ENCODE measurements at regions not wholly inside any gene's neighbourhood (a gene's known extent, or its start where the extent isn't known, plus 50 kb on each side); places are given as distances from the start of the nearest gene placed in this dataset.

DNA sequence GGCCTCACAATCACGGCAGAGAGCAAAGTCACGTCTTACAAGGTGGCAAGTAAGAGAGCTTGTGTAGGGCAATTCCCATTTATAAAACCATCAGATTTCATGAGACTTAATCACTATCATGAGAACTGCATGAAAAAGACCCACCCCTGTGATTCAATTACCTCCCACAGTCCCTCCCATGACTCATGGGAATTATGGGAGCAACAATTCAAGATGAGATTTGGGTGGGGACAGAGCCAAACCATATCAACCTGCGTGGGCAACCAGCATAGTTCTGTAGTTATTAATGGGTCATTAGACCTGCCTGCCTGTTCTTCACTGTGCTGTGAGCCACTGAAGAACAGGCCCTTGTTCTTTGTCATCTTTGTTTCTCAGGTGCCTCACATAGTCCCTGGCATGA lies 593.7 kb upstream of the BOD1L1 start:
- ATAC-seq (no peak), DNase-seq (no peak)
- Histone ChIP-seq H3K27me3 (ENCODE audit: low read depth) (no peaks in the 10 kb centered on the region), H3K4me1 (no peaks in the 10 kb centered on the region), H3K9me3 (no peaks in the 10 kb centered on the region), H3K36me3 (no peaks in the 10 kb centered on the region), H3K4me3 (no peak overlapping the region), H3K27ac (no peak overlapping the region)
- TF ChIP-seq, protein P1, sequence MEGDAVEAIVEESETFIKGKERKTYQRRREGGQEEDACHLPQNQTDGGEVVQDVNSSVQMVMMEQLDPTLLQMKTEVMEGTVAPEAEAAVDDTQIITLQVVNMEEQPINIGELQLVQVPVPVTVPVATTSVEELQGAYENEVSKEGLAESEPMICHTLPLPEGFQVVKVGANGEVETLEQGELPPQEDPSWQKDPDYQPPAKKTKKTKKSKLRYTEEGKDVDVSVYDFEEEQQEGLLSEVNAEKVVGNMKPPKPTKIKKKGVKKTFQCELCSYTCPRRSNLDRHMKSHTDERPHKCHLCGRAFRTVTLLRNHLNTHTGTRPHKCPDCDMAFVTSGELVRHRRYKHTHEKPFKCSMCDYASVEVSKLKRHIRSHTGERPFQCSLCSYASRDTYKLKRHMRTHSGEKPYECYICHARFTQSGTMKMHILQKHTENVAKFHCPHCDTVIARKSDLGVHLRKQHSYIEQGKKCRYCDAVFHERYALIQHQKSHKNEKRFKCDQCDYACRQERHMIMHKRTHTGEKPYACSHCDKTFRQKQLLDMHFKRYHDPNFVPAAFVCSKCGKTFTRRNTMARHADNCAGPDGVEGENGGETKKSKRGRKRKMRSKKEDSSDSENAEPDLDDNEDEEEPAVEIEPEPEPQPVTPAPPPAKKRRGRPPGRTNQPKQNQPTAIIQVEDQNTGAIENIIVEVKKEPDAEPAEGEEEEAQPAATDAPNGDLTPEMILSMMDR (IDR thresholded peaks at IDR 0.05) = no peak
- intact Hi-C loops (cut with DNase I) = no loop called here

- Histone ChIP-seq H3K36me3 (no peaks in the 10 kb centered on the region), H3K27me3 (ENCODE audit: low read depth) (no peaks in the 10 kb centered on the region), H3K4me3 (no peak overlapping the region), H3K4me1 (no peaks in the 10 kb centered on the region), H3K9me3 (no peaks in the 10 kb centered on the region), H3K27ac (no peak overlapping the region)
- ATAC-seq (no peak), DNase-seq (no peak)
- intact Hi-C loops (cut with DNase I) = no loop called here
- TF ChIP-seq, protein P1 (IDR thresholded peaks at IDR 0.05) = no peak
Observed at GRCh38 chr4:14222377-14223029, 595.0 kb upstream of the BOD1L1 start.

- Histone ChIP-seq H3K4me3 (no peak overlapping the region), H3K9me3 (no peaks in the 10 kb centered on the region), H3K27me3 (ENCODE audit: low read depth) (no peaks in the 10 kb centered on the region), H3K36me3 (no peaks in the 10 kb centered on the region), H3K27ac (no peak overlapping the region), H3K4me1 (no peaks in the 10 kb centered on the region)
- DNase-seq (no peak), ATAC-seq (no peak)
- intact Hi-C loops (cut with DNase I) = no loop called here
- TF ChIP-seq, protein P1 (IDR thresholded peaks at IDR 0.05) = no peak
Observed at GRCh38 chr4:14223461-14223860, 595.9 kb upstream of the BOD1L1 start.

DNA sequence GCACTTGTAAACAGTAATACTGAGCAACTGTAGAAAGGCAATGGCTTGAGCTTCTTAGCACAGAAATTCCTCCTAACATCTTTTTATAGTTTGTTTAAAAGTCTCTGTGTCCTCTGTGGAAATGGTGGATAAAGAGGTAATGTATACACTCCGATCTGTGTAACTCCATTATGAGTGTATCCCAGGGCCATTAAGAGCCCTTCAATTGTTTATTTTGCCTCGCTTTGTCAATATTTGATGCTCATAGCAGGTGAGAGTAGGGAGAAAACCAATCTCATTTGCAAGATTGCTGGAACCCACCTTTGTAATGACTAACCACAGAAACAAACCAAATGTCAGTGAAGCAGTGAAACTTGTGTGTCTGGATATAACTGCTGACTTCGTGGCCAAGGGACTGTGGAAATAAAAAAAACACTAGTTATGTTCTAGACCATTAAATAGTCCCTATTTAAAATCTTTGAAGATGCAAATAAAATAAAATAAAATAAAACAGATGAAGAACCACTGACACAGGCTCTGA lies 598.2 kb upstream of the BOD1L1 start:
- Histone ChIP-seq H3K36me3 (no peaks in the 10 kb centered on the region), H3K9me3 (no peaks in the 10 kb centered on the region), H3K27me3 (ENCODE audit: low read depth) (no peaks in the 10 kb centered on the region), H3K4me1 (no peaks in the 10 kb centered on the region), H3K27ac (no peak overlapping the region), H3K4me3 (no peak overlapping the region)
- TF ChIP-seq, protein P1 (IDR thresholded peaks at IDR 0.05) = no peak
- DNase-seq = no peak
- peak; percentile 87 to 93 for ATAC-seq
- intact Hi-C loops (cut with DNase I) = no loop called here

GRCh38 chr4:14233126-14233525 lies 605.6 kb upstream of the BOD1L1 start:
- Histone ChIP-seq H3K27me3 (ENCODE audit: low read depth) (no peaks in the 10 kb centered on the region), H3K4me3 (no peak overlapping the region), H3K4me1 (no peaks in the 10 kb centered on the region), H3K36me3 (no peaks in the 10 kb centered on the region), H3K27ac (no peak overlapping the region), H3K9me3 (no peaks in the 10 kb centered on the region)
- DNase-seq (no peak), ATAC-seq (no peak)
- TF ChIP-seq, protein P1 (IDR thresholded peaks at IDR 0.05) = no peak
- intact Hi-C loops (cut with DNase I) = no loop called here

All from lower lobe of right lung (tissue), 2 donors.